ENCODE measurements at regions not wholly inside any gene's neighbourhood (a gene's known extent, or its start where the extent isn't known, plus 50 kb on each side); places are given as distances from the start of the nearest gene placed in this dataset.

- Histone ChIP-seq H3K4me1 (no peaks in the 10 kb centered on the region), H3K27ac (no peak overlapping the region), H3K27me3 (no peaks in the 10 kb centered on the region), H3K4me3 (no peak overlapping the region), H3K36me3 (no peaks in the 10 kb centered on the region), H3K9me3 (peaks cover 0 to 9% (median 0%) of the 10 kb centered on the region in 4 donors)
- TF ChIP-seq POLR2A (IDR thresholded peaks at IDR 0.05) = no peak
- TF ChIP-seq CTCF (IDR thresholded peaks at IDR 0.05) = no peak
- DNase-seq = no peak
These were observed 641.7 kb upstream of the FZD8 start for GRCh38 chr10:36283827-36284226.

DNA sequence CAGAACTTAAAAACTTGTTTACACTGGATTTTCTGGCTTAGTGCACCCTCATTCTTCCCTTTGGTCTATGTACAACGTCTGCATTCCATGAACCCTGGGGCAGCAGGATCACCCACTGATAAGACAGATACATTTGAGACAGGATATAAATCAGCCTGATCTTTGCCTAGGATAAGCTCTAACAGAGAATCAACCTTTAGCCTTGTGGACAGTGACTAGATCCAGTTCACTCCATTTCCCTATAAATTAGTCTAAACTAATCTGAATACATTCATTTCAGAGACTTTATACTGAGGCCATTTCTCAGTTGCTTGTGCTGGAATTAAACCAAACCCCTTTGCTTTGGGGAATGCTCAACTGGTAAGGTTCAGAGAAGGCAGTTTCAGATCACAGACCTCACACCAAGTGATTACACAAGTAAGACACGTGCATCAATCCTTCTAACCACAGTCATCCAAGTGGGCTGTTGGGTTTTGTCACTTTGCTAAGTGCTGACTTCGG is 639.8 kb upstream of the FZD8 start:
- Histone ChIP-seq H3K4me1 (no peaks in the 10 kb centered on the region), H3K4me3 (no peak overlapping the region), H3K27me3 (no peaks in the 10 kb centered on the region), H3K36me3 (no peaks in the 10 kb centered on the region), H3K27ac (no peak overlapping the region), H3K9me3 (peaks cover 0 to 5% (median 0%) of the 10 kb centered on the region in 4 donors)
- no peak for DNase-seq
- TF ChIP-seq CTCF (IDR thresholded peaks at IDR 0.05) (no peak), POLR2A (IDR thresholded peaks at IDR 0.05) (no peak)

DNA sequence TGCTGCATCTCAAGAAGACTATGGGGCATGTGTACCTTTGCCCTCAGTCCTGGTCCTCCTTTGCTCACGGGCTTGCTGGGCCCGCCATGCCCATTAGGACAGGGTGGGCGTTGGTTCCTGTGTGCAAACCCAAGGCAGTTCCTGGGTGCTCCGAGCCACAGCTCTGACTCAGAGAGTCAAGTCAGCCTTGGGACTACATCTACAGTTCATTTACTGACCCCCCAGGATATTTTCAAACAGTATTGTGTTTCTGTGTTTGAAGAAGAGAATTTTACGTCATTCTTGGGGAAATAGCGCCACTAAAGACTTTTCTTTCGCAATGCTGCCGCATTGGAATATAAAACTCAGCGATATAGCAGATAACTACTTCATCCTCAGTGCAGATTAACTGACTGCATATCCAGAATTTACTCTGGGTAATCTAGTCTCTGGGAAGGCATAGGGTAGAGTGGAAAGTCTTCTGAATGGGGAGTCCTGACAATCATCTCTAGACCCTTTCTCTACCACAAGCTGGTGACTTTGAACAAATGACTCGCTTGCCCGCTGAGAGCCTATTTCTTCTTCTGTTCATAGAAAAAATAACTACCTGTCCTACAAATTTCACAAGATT is 638.9 kb upstream of the FZD8 start:
- Histone ChIP-seq H3K36me3 (no peaks in the 10 kb centered on the region), H3K27me3 (no peaks in the 10 kb centered on the region), H3K4me3 (no peak overlapping the region), H3K9me3 (peaks cover 0 to 5% (median 0%) of the 10 kb centered on the region in 4 donors), H3K27ac (no peak overlapping the region), H3K4me1 (no peaks in the 10 kb centered on the region)
- TF ChIP-seq CTCF (IDR thresholded peaks at IDR 0.05) (no peak), POLR2A (IDR thresholded peaks at IDR 0.05) (no peak)
- no peak for DNase-seq

GRCh38 chr10:36280321-36280741 is 638.2 kb upstream of the FZD8 start:
- no peak overlapping the region for H3K4me3 ChIP-seq
- no peak for DNase-seq
- H3K9me3 ChIP-seq = peaks cover 0 to 5% (median 0%) of the 10 kb centered on the region in 4 donors
- TF ChIP-seq CTCF (IDR thresholded peaks at IDR 0.05) = no peak
- TF ChIP-seq POLR2A (IDR thresholded peaks at IDR 0.05) = no peak
- no peak overlapping the region for H3K27ac ChIP-seq
- no peaks in the 10 kb centered on the region for H3K36me3 ChIP-seq
- no peaks in the 10 kb centered on the region for H3K4me1 ChIP-seq
- no peaks in the 10 kb centered on the region for H3K27me3 ChIP-seq

DNA sequence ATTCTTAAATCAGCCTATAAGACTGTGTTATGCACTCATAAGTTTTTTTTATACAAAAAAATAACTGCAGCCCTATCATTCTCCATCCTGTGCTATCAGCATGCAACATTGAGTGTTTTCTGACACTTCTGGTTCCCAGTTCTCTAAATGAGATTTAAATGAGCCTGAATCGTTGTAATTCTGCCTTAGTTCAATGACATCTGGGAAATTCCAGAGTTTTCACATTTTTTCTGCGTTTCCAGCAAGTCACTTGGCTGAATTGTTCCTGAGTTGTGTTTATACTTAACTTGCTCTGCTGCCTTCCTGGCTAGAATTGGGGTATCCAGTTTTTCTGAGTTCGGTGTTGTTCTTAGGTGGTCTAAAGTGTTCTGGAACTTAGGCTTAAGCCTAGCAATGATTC is 636.1 kb upstream of the FZD8 start:
- Histone ChIP-seq H3K27me3 (no peaks in the 10 kb centered on the region), H3K4me1 (no peaks in the 10 kb centered on the region), H3K4me3 (no peak overlapping the region), H3K27ac (no peak overlapping the region), H3K9me3 (no peaks in the 10 kb centered on the region), H3K36me3 (no peaks in the 10 kb centered on the region)
- DNase-seq = no peak
- TF ChIP-seq CTCF (IDR thresholded peaks at IDR 0.05) = no peak
- TF ChIP-seq POLR2A (IDR thresholded peaks at IDR 0.05) = no peak

Data from Peyer's patch (tissue), 4 donors.